B cell (primary cell): ENCODE measurements at regions not wholly inside any gene's neighbourhood (a gene's known extent, or its start where the extent isn't known, plus 50 kb on each side); places are given as distances from the start of the nearest gene placed in this dataset.

ENCODE experiments used
- EZH2 ChIP-seq: IDR thresholded peaks from 2 replicates; pipeline ENCODE4 v1.6.1; 2012; ENCODE audit warnings: borderline replicate concordance, low read depth, mild to moderate bottlenecking, moderate library complexity, low read length; ENCODE audit not compliant: insufficient read depth, poor library complexity, severe bottlenecking
- TF ChIP-seq, protein P1 (sequence below): fragments of 200-600 bp; IDR thresholded peaks from one replicate; pipeline ENCODE4 v1.8.0; 2022; ENCODE audit warnings: antibody characterized with exemption, mild to moderate bottlenecking

DNA sequence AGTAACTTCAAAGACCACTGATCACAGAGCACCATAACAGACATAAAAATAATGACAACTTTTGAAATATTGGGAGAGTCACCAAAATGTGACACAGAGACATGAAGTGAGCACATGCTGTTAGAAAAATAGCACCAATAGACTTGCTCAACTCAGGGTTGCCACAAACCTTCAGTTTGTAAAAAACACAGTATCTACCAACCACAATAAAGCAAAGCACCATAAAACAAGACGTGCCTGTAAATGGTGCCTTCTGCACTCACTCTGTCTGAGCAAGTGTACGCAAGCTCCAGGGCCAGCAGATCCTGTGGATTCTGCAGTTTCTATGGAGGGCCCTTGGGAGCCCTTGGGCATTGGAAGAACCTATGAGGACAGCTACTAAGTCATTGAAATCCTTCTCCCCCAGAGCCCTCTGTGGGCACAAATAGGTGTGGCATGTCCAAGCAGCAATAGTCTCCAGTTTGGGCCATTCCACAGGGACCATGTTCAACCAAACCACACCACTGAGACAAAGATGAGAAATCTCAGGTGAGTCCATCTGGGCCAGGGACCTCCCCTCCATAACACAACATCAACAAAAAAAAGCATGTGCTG, 116.9 kb upstream of the RAB4A start:
- TF ChIP-seq, protein P1, sequence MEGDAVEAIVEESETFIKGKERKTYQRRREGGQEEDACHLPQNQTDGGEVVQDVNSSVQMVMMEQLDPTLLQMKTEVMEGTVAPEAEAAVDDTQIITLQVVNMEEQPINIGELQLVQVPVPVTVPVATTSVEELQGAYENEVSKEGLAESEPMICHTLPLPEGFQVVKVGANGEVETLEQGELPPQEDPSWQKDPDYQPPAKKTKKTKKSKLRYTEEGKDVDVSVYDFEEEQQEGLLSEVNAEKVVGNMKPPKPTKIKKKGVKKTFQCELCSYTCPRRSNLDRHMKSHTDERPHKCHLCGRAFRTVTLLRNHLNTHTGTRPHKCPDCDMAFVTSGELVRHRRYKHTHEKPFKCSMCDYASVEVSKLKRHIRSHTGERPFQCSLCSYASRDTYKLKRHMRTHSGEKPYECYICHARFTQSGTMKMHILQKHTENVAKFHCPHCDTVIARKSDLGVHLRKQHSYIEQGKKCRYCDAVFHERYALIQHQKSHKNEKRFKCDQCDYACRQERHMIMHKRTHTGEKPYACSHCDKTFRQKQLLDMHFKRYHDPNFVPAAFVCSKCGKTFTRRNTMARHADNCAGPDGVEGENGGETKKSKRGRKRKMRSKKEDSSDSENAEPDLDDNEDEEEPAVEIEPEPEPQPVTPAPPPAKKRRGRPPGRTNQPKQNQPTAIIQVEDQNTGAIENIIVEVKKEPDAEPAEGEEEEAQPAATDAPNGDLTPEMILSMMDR: no peak
- no peak for TF ChIP-seq EZH2
